ENCODE measurements at regions not wholly inside any gene's neighbourhood (a gene's known extent, or its start where the extent isn't known, plus 50 kb on each side); places are given as distances from the start of the nearest gene placed in this dataset.

GRCh38 chr5:156186760-156187159 lies 140.2 kb upstream of the SGCD start:
- TF ChIP-seq CTCF (conservative IDR thresholded peaks at IDR 0.05): no peak

GRCh38 chr5:156188016-156188415 lies 138.9 kb upstream of the SGCD start:
- no peak for TF ChIP-seq CTCF (conservative IDR thresholded peaks at IDR 0.05)
- H3K27ac ChIP-seq: no peak overlapping the region

More at GRCh38 chr5:156186760-156187159, 140.2 kb upstream of the SGCD start:
- H3K27ac ChIP-seq: no peak overlapping the region

- TF ChIP-seq CTCF (conservative IDR thresholded peaks at IDR 0.05): no peak
Measured at GRCh38 chr5:156189628-156190027, 137.3 kb upstream of the SGCD start.

GRCh38 chr5:156191547-156191946 lies 135.4 kb upstream of the SGCD start:
- no peak for TF ChIP-seq CTCF (conservative IDR thresholded peaks at IDR 0.05)

More at GRCh38 chr5:156189628-156190027, 137.3 kb upstream of the SGCD start:
- no peak overlapping the region for H3K27ac ChIP-seq

GRCh38 chr5:156197042-156197635 lies 129.8 kb upstream of the SGCD start:
- 0 out of 2 replicates have a peak overlapping the region, but pooled peaks have one; percentile 8 for H3K27ac ChIP-seq
- TF ChIP-seq CTCF (conservative IDR thresholded peaks at IDR 0.05): no peak

More at GRCh38 chr5:156191547-156191946, 135.4 kb upstream of the SGCD start:
- no peak overlapping the region for H3K27ac ChIP-seq

GRCh38 chr5:156199045-156199444 lies 127.9 kb upstream of the SGCD start:
- H3K27ac ChIP-seq: no peak overlapping the region
- no peak for TF ChIP-seq CTCF (conservative IDR thresholded peaks at IDR 0.05)

- no peak overlapping the region for H3K27ac ChIP-seq
- TF ChIP-seq CTCF (conservative IDR thresholded peaks at IDR 0.05): no peak
Measured at GRCh38 chr5:156200938-156201787, 125.8 kb upstream of the SGCD start.
